ENCODE measurements at regions not wholly inside any gene's neighbourhood (a gene's known extent, or its start where the extent isn't known, plus 50 kb on each side); places are given as distances from the start of the nearest gene placed in this dataset.
A peak's percentile ranks its signal among the peaks of the same experiment; 100 is the strongest.

DNA sequence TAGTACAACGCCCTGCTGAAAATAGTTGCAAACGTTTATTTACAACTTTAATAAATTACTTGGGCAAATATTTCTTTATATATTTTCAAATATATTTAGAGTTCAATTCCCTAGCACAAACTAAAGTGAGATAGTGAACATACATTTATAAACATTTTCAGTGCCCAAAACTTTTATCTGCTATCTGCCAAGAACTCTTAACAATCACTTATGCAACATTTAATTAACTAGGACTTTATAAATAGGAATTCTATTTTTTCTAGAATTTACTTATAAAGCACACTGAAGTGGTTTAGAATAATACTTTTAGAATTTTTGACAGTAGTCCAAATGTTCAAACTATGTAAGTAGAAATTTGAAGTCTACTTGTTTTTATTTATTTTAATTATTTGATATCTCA, 452.6 kb upstream of the RGS17 start:
- TF ChIP-seq ZFX (IDR thresholded peaks at IDR 0.05) = no peak
- TF ChIP-seq CTCF (conservative IDR thresholded peaks at IDR 0.05) = no peak
- H3K27ac ChIP-seq = no peak overlapping the region

GRCh38 chr6:153580776-153581175, 449.7 kb upstream of the RGS17 start:
- no peak for TF ChIP-seq CTCF (conservative IDR thresholded peaks at IDR 0.05)
- no peak for TF ChIP-seq ZFX (IDR thresholded peaks at IDR 0.05)

DNA sequence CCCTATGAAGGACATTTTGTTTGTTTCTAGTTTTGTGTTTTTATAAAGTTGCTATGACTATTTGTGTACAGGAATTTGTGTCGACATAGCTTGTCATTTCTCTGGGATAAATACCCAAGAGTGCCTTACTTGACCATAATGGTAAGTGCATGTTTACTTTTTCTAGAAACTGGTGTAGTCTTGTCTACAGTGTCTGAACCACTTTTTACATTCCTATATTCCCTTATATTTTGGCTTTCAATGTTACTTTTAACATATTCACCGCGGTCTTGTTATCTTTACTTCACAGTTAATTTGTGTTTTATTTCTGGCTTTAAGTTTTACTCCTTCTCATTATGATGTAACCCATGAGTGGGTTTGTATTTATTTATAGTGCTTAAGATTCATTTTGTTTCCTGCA, 444.4 kb upstream of the RGS17 start:
- H3K27ac ChIP-seq = no peak overlapping the region
- TF ChIP-seq CTCF (conservative IDR thresholded peaks at IDR 0.05) = no peak
- TF ChIP-seq ZFX (IDR thresholded peaks at IDR 0.05) = no peak

More at GRCh38 chr6:153580776-153581175, 449.7 kb upstream of the RGS17 start:
- no peak overlapping the region for H3K27ac ChIP-seq

DNA sequence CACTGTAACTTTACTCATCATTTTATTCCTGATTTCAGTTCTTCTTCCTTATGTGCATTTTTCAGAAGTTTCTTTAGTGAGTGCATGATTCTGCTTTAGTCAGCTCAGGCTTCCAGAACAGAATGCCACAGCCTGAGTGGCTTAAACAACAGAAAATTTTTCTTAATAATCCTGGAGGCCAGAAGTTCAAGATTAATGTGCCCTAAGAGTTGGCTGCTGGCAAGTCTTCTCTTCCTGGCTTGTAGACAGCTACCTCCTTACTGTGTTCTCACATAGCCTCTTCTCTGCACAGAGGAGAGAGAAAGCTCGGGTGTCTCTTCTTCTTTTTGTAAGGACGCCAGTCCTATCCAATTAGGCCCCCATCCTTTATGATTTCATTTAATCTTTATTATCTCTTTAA, 443.1 kb upstream of the RGS17 start:
- TF ChIP-seq CTCF (conservative IDR thresholded peaks at IDR 0.05) (no peak), ZFX (IDR thresholded peaks at IDR 0.05) (no peak)
- no peak overlapping the region for H3K27ac ChIP-seq

- TF ChIP-seq CTCF (conservative IDR thresholded peaks at IDR 0.05) = no peak
- no peak for TF ChIP-seq ZFX (IDR thresholded peaks at IDR 0.05)
These were observed 441.3 kb upstream of the RGS17 start for GRCh38 chr6:153572371-153572770.

DNA sequence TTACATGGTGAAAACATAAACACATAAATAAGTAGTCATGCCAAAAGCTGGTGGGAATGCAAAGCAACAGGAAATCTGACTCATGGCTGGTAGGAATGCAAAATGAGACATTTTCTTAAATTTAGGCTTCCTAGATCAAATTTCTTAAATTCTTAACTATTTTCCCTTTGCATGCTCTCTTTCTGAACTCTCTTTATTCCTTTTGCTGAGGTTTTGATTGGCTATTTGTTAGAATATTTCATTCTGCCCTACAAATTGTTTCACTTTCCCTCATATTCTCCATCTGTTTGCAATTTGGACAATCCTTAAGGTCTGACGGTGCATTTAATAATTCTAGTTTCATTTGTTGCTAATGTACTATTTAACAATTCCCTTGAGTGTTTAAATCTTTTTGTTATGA, 437.5 kb upstream of the RGS17 start:
- H3K27ac ChIP-seq = no peak overlapping the region
- TF ChIP-seq CTCF (conservative IDR thresholded peaks at IDR 0.05) (no peak), ZFX (IDR thresholded peaks at IDR 0.05) (no peak)

More at GRCh38 chr6:153572371-153572770, 441.3 kb upstream of the RGS17 start:
- no peak overlapping the region for H3K27ac ChIP-seq

DNA sequence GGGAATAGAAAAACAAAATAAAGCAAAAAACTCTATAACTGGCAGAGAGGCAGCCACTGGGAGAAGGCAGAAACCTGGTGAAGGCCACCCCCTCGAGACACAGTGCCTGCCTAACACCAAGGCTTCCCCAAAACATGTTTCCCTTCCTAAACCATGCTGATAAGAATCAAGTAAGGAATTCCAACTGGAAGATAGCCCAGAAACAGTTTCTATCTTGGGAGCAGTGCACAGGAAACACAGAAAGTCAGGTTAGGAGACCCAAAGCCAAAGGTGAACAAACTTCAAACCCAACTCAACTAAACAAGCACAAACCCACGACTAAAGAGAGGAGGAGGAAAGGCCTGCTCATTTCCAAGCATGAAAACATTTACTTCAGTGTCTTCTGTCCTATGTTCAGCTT, 433.7 kb upstream of the RGS17 start:
- TF ChIP-seq ZFX (IDR thresholded peaks at IDR 0.05) (no peak), CTCF (conservative IDR thresholded peaks at IDR 0.05) (no peak)
- peak overlapping the region; percentile 49; the same call in 1 of the 2 replicates for H3K27ac ChIP-seq
